ENCODE measurements at regions not wholly inside any gene's neighbourhood (a gene's known extent, or its start where the extent isn't known, plus 50 kb on each side); places are given as distances from the start of the nearest gene placed in this dataset.

- H3K27me3 ChIP-seq, result no peaks in the 10 kb centered on the region
- no peaks in the 10 kb centered on the region for H3K4me1 ChIP-seq
- no peaks in the 10 kb centered on the region for H3K36me3 ChIP-seq
- TF ChIP-seq POLR2A (IDR thresholded peaks at IDR 0.05) (no peak), CTCF (IDR thresholded peaks at IDR 0.05) (no peak), EP300 (IDR thresholded peaks at IDR 0.05) (no peak), POLR2AphosphoS5 (IDR thresholded peaks at IDR 0.05) (no peak)
- WGBS, 2 donors, result 82 to 83% methylated on average over 1 of the region's 1 CpG
- no peak overlapping the region for H3K4me3 ChIP-seq
- no peak for DNase-seq
- no peak overlapping the region for H3K27ac ChIP-seq
- no peaks in the 10 kb centered on the region for H3K9me3 ChIP-seq
- intact Hi-C loops (cut with DNase I), result no loop called here
Measured at GRCh38 chr5:17444496-17444895, 53.5 kb upstream of the TAF11L2 start.

- H3K9me3 ChIP-seq, result no peaks in the 10 kb centered on the region
- H3K27me3 ChIP-seq, result no peaks in the 10 kb centered on the region
- no peaks in the 10 kb centered on the region for H3K4me1 ChIP-seq
- no peaks in the 10 kb centered on the region for H3K36me3 ChIP-seq
- 21 to 78% methylated on average over 2 of the region's 2 CpGs for WGBS, 2 donors
- no peak for TF ChIP-seq EP300 (IDR thresholded peaks at IDR 0.05)
- no peak for TF ChIP-seq CTCF (IDR thresholded peaks at IDR 0.05)
- no peak for TF ChIP-seq POLR2A (IDR thresholded peaks at IDR 0.05)
- no peak for TF ChIP-seq POLR2AphosphoS5 (IDR thresholded peaks at IDR 0.05)
- no peak for DNase-seq
- H3K4me3 ChIP-seq, result no peak overlapping the region
- no peak overlapping the region for H3K27ac ChIP-seq
- intact Hi-C loops (cut with DNase I), result no loop called here
Measured at GRCh38 chr5:17445185-17445584, 52.8 kb upstream of the TAF11L2 start.
